Right atrium auricular region (tissue), 2 donors: ENCODE measurements at regions not wholly inside any gene's neighbourhood (a gene's known extent, or its start where the extent isn't known, plus 50 kb on each side); places are given as distances from the start of the nearest gene placed in this dataset.

ENCODE experiments used
- DNase-seq: peaks from one replicate; pipeline ENCODE4 v3.0.0-alpha.2; 2019; ENCODE audit warnings: low spot score
- H3K27ac ChIP-seq, 2 donors: fragments of 200-600 bp; sonication (generic); 1 replicate in 1 of 2; 2 replicates in 1 of 2; pipeline ENCODE4 v1.5.1; 2016 to 2019
- H3K27me3 ChIP-seq, 2 donors: fragments of 200-600 bp; sonication (generic); one replicate each; pipeline versions ENCODE4 v1.5.1 to v1.6.0; 2017 to 2019
- H3K36me3 ChIP-seq: fragments of 200-600 bp; sonication (generic); one replicate; pipeline ENCODE4 v1.5.1; 2016
- H3K4me1 ChIP-seq, 2 donors: fragments of 200-600 bp; sonication (generic); one replicate each; pipeline versions ENCODE4 v1.5.1 to v1.6.0; 2017 to 2019
- H3K4me3 ChIP-seq, 2 donors: fragments of 200-600 bp; sonication (generic); 1 replicate in 1 of 2; 2 replicates in 1 of 2; pipeline ENCODE4 v1.5.1; 2017 to 2019; ENCODE audit warnings: mild to moderate bottlenecking in 1 of 2, moderate library complexity in 1 of 2
- H3K9me3 ChIP-seq, 2 donors: fragments of 200-600 bp; sonication (generic); one replicate each; pipeline ENCODE4 v1.5.1; 2019
- TF ChIP-seq, protein P1 (sequence below), 2 donors: fragments of 200-600 bp; sonication (generic); IDR thresholded peaks; one replicate each; pipeline ENCODE4 v1.5.1; 2019; ENCODE audit warnings: antibody characterized with exemption in 2 of 2

DNA sequence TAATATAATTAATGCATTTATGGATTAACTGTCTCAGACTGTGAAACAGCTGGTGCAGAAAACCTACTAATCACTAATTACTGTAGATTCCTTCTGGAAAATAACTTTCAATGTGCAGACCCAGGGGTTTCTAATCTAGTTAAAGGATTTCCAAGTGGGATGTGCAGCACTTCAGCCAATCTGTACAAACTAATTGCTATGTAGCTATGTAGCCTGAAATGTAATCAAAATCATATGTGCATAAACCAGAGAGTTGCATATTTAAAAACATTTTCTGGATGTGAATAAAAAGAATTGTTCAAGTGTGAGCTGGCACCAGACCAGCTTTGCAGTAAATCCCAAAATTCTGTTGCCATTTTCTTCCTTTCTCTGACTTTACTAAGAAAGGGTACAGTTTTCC lies 127.5 kb upstream of the CD96 start:
- no peaks in the 10 kb centered on the region for H3K36me3 ChIP-seq
- DNase-seq = no peak
- H3K4me1 ChIP-seq = no peaks in the 10 kb centered on the region
- no peaks in the 10 kb centered on the region for H3K27me3 ChIP-seq
- H3K27ac ChIP-seq = no peak overlapping the region
- H3K4me3 ChIP-seq = no peak overlapping the region
- TF ChIP-seq, protein P1, sequence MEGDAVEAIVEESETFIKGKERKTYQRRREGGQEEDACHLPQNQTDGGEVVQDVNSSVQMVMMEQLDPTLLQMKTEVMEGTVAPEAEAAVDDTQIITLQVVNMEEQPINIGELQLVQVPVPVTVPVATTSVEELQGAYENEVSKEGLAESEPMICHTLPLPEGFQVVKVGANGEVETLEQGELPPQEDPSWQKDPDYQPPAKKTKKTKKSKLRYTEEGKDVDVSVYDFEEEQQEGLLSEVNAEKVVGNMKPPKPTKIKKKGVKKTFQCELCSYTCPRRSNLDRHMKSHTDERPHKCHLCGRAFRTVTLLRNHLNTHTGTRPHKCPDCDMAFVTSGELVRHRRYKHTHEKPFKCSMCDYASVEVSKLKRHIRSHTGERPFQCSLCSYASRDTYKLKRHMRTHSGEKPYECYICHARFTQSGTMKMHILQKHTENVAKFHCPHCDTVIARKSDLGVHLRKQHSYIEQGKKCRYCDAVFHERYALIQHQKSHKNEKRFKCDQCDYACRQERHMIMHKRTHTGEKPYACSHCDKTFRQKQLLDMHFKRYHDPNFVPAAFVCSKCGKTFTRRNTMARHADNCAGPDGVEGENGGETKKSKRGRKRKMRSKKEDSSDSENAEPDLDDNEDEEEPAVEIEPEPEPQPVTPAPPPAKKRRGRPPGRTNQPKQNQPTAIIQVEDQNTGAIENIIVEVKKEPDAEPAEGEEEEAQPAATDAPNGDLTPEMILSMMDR (IDR thresholded peaks at IDR 0.05) = no peak
- H3K9me3 ChIP-seq = no peaks in the 10 kb centered on the region

DNA sequence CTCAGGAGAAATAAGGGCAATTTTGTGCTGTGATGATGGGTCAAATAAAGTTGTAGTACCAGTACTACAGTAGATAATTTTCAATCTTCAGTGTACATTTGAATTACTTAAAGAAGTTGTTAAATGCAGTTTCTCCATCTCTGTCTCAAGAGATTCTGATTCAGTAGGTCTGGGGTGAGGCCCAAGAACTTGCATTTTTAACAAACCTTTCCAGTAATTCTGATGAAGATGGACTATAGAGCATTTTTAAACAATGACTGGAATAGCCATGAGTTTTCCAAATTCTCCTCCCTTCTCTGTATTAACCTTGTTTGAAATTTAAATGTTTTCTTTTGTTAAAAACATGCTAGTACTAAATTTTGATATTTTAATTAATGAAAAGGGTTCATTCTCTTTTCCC lies 127.0 kb upstream of the CD96 start:
- Histone ChIP-seq H3K27ac (no peak overlapping the region), H3K9me3 (no peaks in the 10 kb centered on the region), H3K36me3 (no peaks in the 10 kb centered on the region), H3K4me1 (no peaks in the 10 kb centered on the region), H3K4me3 (no peak overlapping the region), H3K27me3 (no peaks in the 10 kb centered on the region)
- TF ChIP-seq, protein P1 (IDR thresholded peaks at IDR 0.05) = no peak
- DNase-seq = no peak

DNA sequence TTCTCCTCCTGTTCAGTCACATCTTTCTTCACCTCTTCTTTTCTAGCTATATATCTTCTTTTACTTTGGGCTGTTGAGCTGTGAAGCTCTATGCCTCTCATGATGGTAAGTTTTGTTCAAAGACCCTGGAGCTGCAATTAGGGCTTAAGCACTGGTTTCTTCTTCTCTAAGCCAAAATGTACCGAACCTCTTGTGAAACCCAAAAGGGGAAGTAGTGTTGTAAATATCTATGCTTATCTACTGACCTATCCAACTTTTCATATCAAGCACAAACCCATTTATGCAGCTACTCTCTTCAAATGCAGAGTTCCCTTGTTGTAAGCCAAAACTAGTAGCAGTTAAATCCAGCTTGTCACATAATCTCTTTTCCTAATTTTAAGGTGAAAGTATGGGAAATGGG lies 123.6 kb upstream of the CD96 start:
- Histone ChIP-seq H3K4me3 (no peak overlapping the region), H3K9me3 (no peaks in the 10 kb centered on the region), H3K27me3 (no peaks in the 10 kb centered on the region), H3K27ac (no peak overlapping the region), H3K36me3 (no peaks in the 10 kb centered on the region), H3K4me1 (no peaks in the 10 kb centered on the region)
- no peak for DNase-seq
- TF ChIP-seq, protein P1 (IDR thresholded peaks at IDR 0.05) = no peak

- DNase-seq = no peak
- no peaks in the 10 kb centered on the region for H3K36me3 ChIP-seq
- no peaks in the 10 kb centered on the region for H3K4me1 ChIP-seq
- H3K9me3 ChIP-seq = peaks cover 0 to 27% of the 10 kb centered on the region in 2 donors
- no peaks in the 10 kb centered on the region for H3K27me3 ChIP-seq
- no peak overlapping the region for H3K27ac ChIP-seq
- H3K4me3 ChIP-seq = no peak overlapping the region
- TF ChIP-seq, protein P1 (IDR thresholded peaks at IDR 0.05) = no peak
Measured at GRCh38 chr3:111428301-111428700, 113.7 kb upstream of the CD96 start.

- no peaks in the 10 kb centered on the region for H3K36me3 ChIP-seq
- no peaks in the 10 kb centered on the region for H3K27me3 ChIP-seq
- DNase-seq = no peak
- H3K4me3 ChIP-seq = no peak overlapping the region
- H3K9me3 ChIP-seq = peaks cover 0 to 20% of the 10 kb centered on the region in 2 donors
- TF ChIP-seq, protein P1 (IDR thresholded peaks at IDR 0.05) = no peak
- no peaks in the 10 kb centered on the region for H3K4me1 ChIP-seq
- H3K27ac ChIP-seq = no peak overlapping the region
Measured at GRCh38 chr3:111434941-111435622, 106.9 kb upstream of the CD96 start.

GRCh38 chr3:111438283-111438682 lies 103.7 kb upstream of the CD96 start:
- Histone ChIP-seq H3K27ac (no peak overlapping the region), H3K4me3 (no peak overlapping the region), H3K36me3 (no peaks in the 10 kb centered on the region), H3K27me3 (no peaks in the 10 kb centered on the region), H3K9me3 (peaks cover 0 to 7% of the 10 kb centered on the region in 2 donors), H3K4me1 (no peaks in the 10 kb centered on the region)
- no peak for DNase-seq
- TF ChIP-seq, protein P1 (IDR thresholded peaks at IDR 0.05) = no peak
